ENCODE measurements at regions not wholly inside any gene's neighbourhood (a gene's known extent, or its start where the extent isn't known, plus 50 kb on each side); places are given as distances from the start of the nearest gene placed in this dataset.

- Mint-ChIP-seq H3K27ac (ENCODE audit: unreplicated experiment) (no peak overlapping the region), H3K27me3 (ENCODE audit: unreplicated experiment) (no peaks in the 10 kb centered on the region), H3K4me3 (ENCODE audit: unreplicated experiment) (no peak overlapping the region), H3K4me1 (ENCODE audit: unreplicated experiment) (peaks cover 17% of the 10 kb centered on the region), H3K9me3 (ENCODE audit: unreplicated experiment) (peaks cover 7% of the 10 kb centered on the region), H3K36me3 (ENCODE audit: unreplicated experiment) (no peaks in the 10 kb centered on the region)
- TF ChIP-seq CTCF (IDR thresholded peaks at IDR 0.05): no peak
- no peak for DNase-seq (ENCODE audit: extremely low spot score, unreplicated experiment)
Measured at GRCh38 chrX:19172741-19173140, 50.5 kb upstream of the ADGRG2 start.

GRCh38 chrX:19174401-19175025, 52.2 kb upstream of the ADGRG2 start:
- Mint-ChIP-seq H3K4me3 (ENCODE audit: unreplicated experiment) (no peak overlapping the region), H3K27ac (ENCODE audit: unreplicated experiment) (peak overlapping the region; percentile 23), H3K36me3 (ENCODE audit: unreplicated experiment) (no peaks in the 10 kb centered on the region), H3K27me3 (ENCODE audit: unreplicated experiment) (no peaks in the 10 kb centered on the region), H3K9me3 (ENCODE audit: unreplicated experiment) (peaks cover 7% of the 10 kb centered on the region), H3K4me1 (ENCODE audit: unreplicated experiment) (peaks cover 17% of the 10 kb centered on the region)
- TF ChIP-seq CTCF (IDR thresholded peaks at IDR 0.05): no peak
- no peak for DNase-seq (ENCODE audit: extremely low spot score, unreplicated experiment)

GRCh38 chrX:19176901-19177630, 54.8 kb upstream of the ADGRG2 start:
- Mint-ChIP-seq H3K27me3 (ENCODE audit: unreplicated experiment) (no peaks in the 10 kb centered on the region), H3K4me3 (ENCODE audit: unreplicated experiment) (no peak overlapping the region), H3K4me1 (ENCODE audit: unreplicated experiment) (peaks cover 17% of the 10 kb centered on the region), H3K36me3 (ENCODE audit: unreplicated experiment) (no peaks in the 10 kb centered on the region), H3K27ac (ENCODE audit: unreplicated experiment) (no peak overlapping the region), H3K9me3 (ENCODE audit: unreplicated experiment) (peaks cover 11% of the 10 kb centered on the region)
- DNase-seq (ENCODE audit: extremely low spot score, unreplicated experiment): no peak
- TF ChIP-seq CTCF (IDR thresholded peaks at IDR 0.05): no peak

GRCh38 chrX:19177721-19178120, 55.5 kb upstream of the ADGRG2 start:
- Mint-ChIP-seq H3K4me3 (ENCODE audit: unreplicated experiment) (no peak overlapping the region), H3K36me3 (ENCODE audit: unreplicated experiment) (no peaks in the 10 kb centered on the region), H3K9me3 (ENCODE audit: unreplicated experiment) (peaks cover 11% of the 10 kb centered on the region), H3K27ac (ENCODE audit: unreplicated experiment) (no peak overlapping the region), H3K27me3 (ENCODE audit: unreplicated experiment) (no peaks in the 10 kb centered on the region), H3K4me1 (ENCODE audit: unreplicated experiment) (peaks cover 13% of the 10 kb centered on the region)
- TF ChIP-seq CTCF (IDR thresholded peaks at IDR 0.05): no peak
- DNase-seq (ENCODE audit: extremely low spot score, unreplicated experiment): no peak

- no peaks in the 10 kb centered on the region for H3K27me3 Mint-ChIP-seq (ENCODE audit: unreplicated experiment)
- peaks cover 12% of the 10 kb centered on the region for H3K4me1 Mint-ChIP-seq (ENCODE audit: unreplicated experiment)
- no peak overlapping the region for H3K27ac Mint-ChIP-seq (ENCODE audit: unreplicated experiment)
- no peak for DNase-seq (ENCODE audit: extremely low spot score, unreplicated experiment)
- peaks cover 11% of the 10 kb centered on the region for H3K9me3 Mint-ChIP-seq (ENCODE audit: unreplicated experiment)
- no peaks in the 10 kb centered on the region for H3K36me3 Mint-ChIP-seq (ENCODE audit: unreplicated experiment)
- no peak overlapping the region for H3K4me3 Mint-ChIP-seq (ENCODE audit: unreplicated experiment)
- no peak for TF ChIP-seq CTCF (IDR thresholded peaks at IDR 0.05)
Measured at GRCh38 chrX:19178402-19178801, 56.1 kb upstream of the ADGRG2 start.
